ENCODE measurements at regions not wholly inside any gene's neighbourhood (a gene's known extent, or its start where the extent isn't known, plus 50 kb on each side); places are given as distances from the start of the nearest gene placed in this dataset.
"Not testable (repeated sequence)": the region's sequence is repeated elsewhere in the genome, so short reads cannot be mapped to it uniquely, and the experiment has no call there.

GRCh38 chr4:53847965-53848364, 216.4 kb downstream of the CHIC2 start:
- Histone ChIP-seq H3K27me3 (no peaks in the 10 kb centered on the region), H3K4me1 (no peaks in the 10 kb centered on the region), H3K27ac (no peak overlapping the region), H3K9me3 (no peaks in the 10 kb centered on the region), H3K36me3 (no peaks in the 10 kb centered on the region), H3K4me3 (no peak overlapping the region)
- intact Hi-C loops (cut with DNase I), result no loop called here
- TF ChIP-seq CTCF (IDR thresholded peaks at IDR 0.05), result no peak
- DNase-seq (no peak), ATAC-seq (no peak)

GRCh38 chr4:53844551-53844950, 219.9 kb downstream of the CHIC2 start:
- Histone ChIP-seq H3K9me3 (no peaks in the 10 kb centered on the region), H3K4me1 (no peaks in the 10 kb centered on the region), H3K4me3 (no peak overlapping the region), H3K27me3 (no peaks in the 10 kb centered on the region), H3K36me3 (no peaks in the 10 kb centered on the region), H3K27ac (no peak overlapping the region)
- ATAC-seq (no peak), DNase-seq (no peak)
- intact Hi-C loops (cut with DNase I), result no loop called here
- TF ChIP-seq CTCF (IDR thresholded peaks at IDR 0.05), result no peak

GRCh38 chr4:53844133-53844532, 220.3 kb downstream of the CHIC2 start:
- Histone ChIP-seq H3K27me3 (no peaks in the 10 kb centered on the region), H3K9me3 (no peaks in the 10 kb centered on the region), H3K36me3 (no peaks in the 10 kb centered on the region), H3K4me3 (no peak overlapping the region), H3K27ac (no peak overlapping the region), H3K4me1 (no peaks in the 10 kb centered on the region)
- TF ChIP-seq CTCF (IDR thresholded peaks at IDR 0.05), result no peak
- DNase-seq (no peak), ATAC-seq (no peak)
- intact Hi-C loops (cut with DNase I), result no loop called here

GRCh38 chr4:53841711-53842110, 222.7 kb downstream of the CHIC2 start:
- H3K27me3 ChIP-seq, result no peaks in the 10 kb centered on the region
- no peak overlapping the region for H3K27ac ChIP-seq
- H3K4me3 ChIP-seq, result no peak overlapping the region
- no peaks in the 10 kb centered on the region for H3K36me3 ChIP-seq
- H3K9me3 ChIP-seq, result no peaks in the 10 kb centered on the region
- no peak for DNase-seq
- intact Hi-C loops (cut with DNase I), result no loop called here
- no peak for ATAC-seq
- H3K4me1 ChIP-seq, result no peaks in the 10 kb centered on the region
- no peak for TF ChIP-seq CTCF (IDR thresholded peaks at IDR 0.05)

- ATAC-seq (no peak), DNase-seq (no peak)
- H3K27ac ChIP-seq, result no peak overlapping the region
- no peaks in the 10 kb centered on the region for H3K36me3 ChIP-seq
- no peaks in the 10 kb centered on the region for H3K4me1 ChIP-seq
- H3K9me3 ChIP-seq, result no peaks in the 10 kb centered on the region
- TF ChIP-seq CTCF (IDR thresholded peaks at IDR 0.05), result no peak
- intact Hi-C loops (cut with DNase I), result no loop called here
- H3K27me3 ChIP-seq, result no peaks in the 10 kb centered on the region
- no peak overlapping the region for H3K4me3 ChIP-seq
These were observed 223.8 kb downstream of the CHIC2 start for GRCh38 chr4:53840643-53841042.

GRCh38 chr4:53833302-53834003, 231.0 kb downstream of the CHIC2 start:
- H3K9me3 ChIP-seq; H3K27ac ChIP-seq; DNase-seq; H3K4me1 ChIP-seq; ATAC-seq; H3K36me3 ChIP-seq; H3K4me3 ChIP-seq; intact Hi-C loops (cut with DNase I); H3K27me3 ChIP-seq: not testable (repeated sequence)

Measured in upper lobe of right lung (tissue), 1 donor.